ENCODE measurements at regions not wholly inside any gene's neighbourhood (a gene's known extent, or its start where the extent isn't known, plus 50 kb on each side); places are given as distances from the start of the nearest gene placed in this dataset.

- no peaks in the 10 kb centered on the region for H3K36me3 ChIP-seq
- no peak overlapping the region for H3K4me3 ChIP-seq
- H3K9ac ChIP-seq = no peak overlapping the region
These were observed 489.1 kb downstream of the SMARCA1 start for GRCh38 chrX:129034196-129034595.

GRCh38 chrX:129026202-129026601, 497.1 kb downstream of the SMARCA1 start:
- Histone ChIP-seq H3K4me2 (no peak overlapping the region), H3K36me3 (no peaks in the 10 kb centered on the region), H3K4me3 (no peak overlapping the region), H3K9me3 (replicated peaks in 1 of 11) (peaks cover 0 to 16% (median 4%) of the 10 kb centered on the region in 11 experiments; a peak in 5 of 22 replicates), H3K27me3 (peaks cover 46 to 85% (median 71%) of the 10 kb centered on the region in 11 experiments), H3K9ac (no peak overlapping the region), H4K20me1 (no peaks in the 10 kb centered on the region), H3K4me1 (no peaks in the 10 kb centered on the region), H3K27ac (no peak overlapping the region)
- TF ChIP-seq Cebpa-rat (IDR thresholded peaks at IDR 0.05) = no peak

More at GRCh38 chrX:129034196-129034595, 489.1 kb downstream of the SMARCA1 start:
- no peak for TF ChIP-seq Cebpa-rat (IDR thresholded peaks at IDR 0.05)
- Histone ChIP-seq H3K4me2 (no peak overlapping the region), H4K20me1 (no peaks in the 10 kb centered on the region; a peak in 1 of 22 replicates), H3K27ac (no peak overlapping the region), H3K9me3 (replicated peaks in 1 of 11) (no peaks in the 10 kb centered on the region), H3K27me3 (peaks cover 64 to 97% (median 89%) of the 10 kb centered on the region in 11 experiments), H3K4me1 (no peaks in the 10 kb centered on the region)

- no peaks in the 10 kb centered on the region for H3K36me3 ChIP-seq
- no peaks in the 10 kb centered on the region for H3K4me1 ChIP-seq
- no peak overlapping the region for H3K4me2 ChIP-seq
- peaks cover 0 to 16% (median 4%) of the 10 kb centered on the region in 11 experiments; a peak in 5 of 22 replicates for H3K9me3 ChIP-seq (replicated peaks in 1 of 11)
- peaks cover 44 to 83% (median 69%) of the 10 kb centered on the region in 11 experiments for H3K27me3 ChIP-seq
- no peaks in the 10 kb centered on the region for H4K20me1 ChIP-seq
- no peak for TF ChIP-seq Cebpa-rat (IDR thresholded peaks at IDR 0.05)
- H3K27ac ChIP-seq = no peak overlapping the region
- no peak overlapping the region for H3K9ac ChIP-seq
- no peak overlapping the region for H3K4me3 ChIP-seq
These were observed 497.9 kb downstream of the SMARCA1 start for GRCh38 chrX:129025376-129025775.

- Histone ChIP-seq H3K36me3 (no peaks in the 10 kb centered on the region), H3K27ac (no peak overlapping the region), H3K4me3 (no peak overlapping the region), H4K20me1 (no peaks in the 10 kb centered on the region), H3K4me1 (no peaks in the 10 kb centered on the region), H3K9me3 (replicated peaks in 1 of 11) (peaks cover 0 to 16% (median 4%) of the 10 kb centered on the region in 11 experiments; a peak in 5 of 22 replicates), H3K4me2 (no peak overlapping the region), H3K9ac (no peak overlapping the region), H3K27me3 (peaks cover 26 to 81% (median 70%) of the 10 kb centered on the region in 11 experiments)
- TF ChIP-seq Cebpa-rat (IDR thresholded peaks at IDR 0.05) = no peak
These were observed 503.9 kb downstream of the SMARCA1 start for GRCh38 chrX:129019412-129019811.

- Histone ChIP-seq H4K20me1 (no peaks in the 10 kb centered on the region; a peak in 1 of 22 replicates), H3K9me3 (replicated peaks in 1 of 11) (no peaks in the 10 kb centered on the region), H3K4me2 (no peak overlapping the region), H3K9ac (no peak overlapping the region), H3K27me3 (peaks cover 59 to 96% (median 88%) of the 10 kb centered on the region in 11 experiments), H3K4me3 (no peak overlapping the region), H3K4me1 (no peaks in the 10 kb centered on the region), H3K27ac (no peak overlapping the region), H3K36me3 (no peaks in the 10 kb centered on the region)
- no peak for TF ChIP-seq Cebpa-rat (IDR thresholded peaks at IDR 0.05)
These were observed 507.9 kb downstream of the SMARCA1 start for GRCh38 chrX:129015381-129015780.

GRCh38 chrX:129013574-129013973, 509.7 kb downstream of the SMARCA1 start:
- Histone ChIP-seq H3K9me3 (replicated peaks in 1 of 11) (no peaks in the 10 kb centered on the region), H3K9ac (no peak overlapping the region), H3K27ac (no peak overlapping the region), H3K4me1 (no peaks in the 10 kb centered on the region), H4K20me1 (no peaks in the 10 kb centered on the region; a peak in 1 of 22 replicates), H3K36me3 (no peaks in the 10 kb centered on the region), H3K27me3 (peaks cover 62 to 97% (median 90%) of the 10 kb centered on the region in 11 experiments), H3K4me2 (no peak overlapping the region), H3K4me3 (no peak overlapping the region)
- no peak for TF ChIP-seq Cebpa-rat (IDR thresholded peaks at IDR 0.05)

- Histone ChIP-seq H3K4me2 (no peak overlapping the region), H3K9ac (no peak overlapping the region), H4K20me1 (no peaks in the 10 kb centered on the region; a peak in 1 of 22 replicates), H3K9me3 (replicated peaks in 1 of 11) (no peaks in the 10 kb centered on the region), H3K27ac (no peak overlapping the region), H3K27me3 (peaks cover 73 to 96% (median 90%) of the 10 kb centered on the region in 11 experiments), H3K36me3 (no peaks in the 10 kb centered on the region), H3K4me1 (no peaks in the 10 kb centered on the region), H3K4me3 (no peak overlapping the region)
- TF ChIP-seq Cebpa-rat (IDR thresholded peaks at IDR 0.05) = no peak
These were observed 515.7 kb downstream of the SMARCA1 start for GRCh38 chrX:129007631-129008030.

- TF ChIP-seq Cebpa-rat (IDR thresholded peaks at IDR 0.05) = no peak
- Histone ChIP-seq H3K4me3 (no peak overlapping the region), H3K9me3 (replicated peaks in 1 of 11) (peaks cover 0 to 9% (median 4%) of the 10 kb centered on the region in 11 experiments; a peak in 6 of 22 replicates), H3K4me2 (no peak overlapping the region), H3K4me1 (no peaks in the 10 kb centered on the region), H4K20me1 (no peaks in the 10 kb centered on the region; a peak in 1 of 22 replicates), H3K27me3 (peaks cover 63 to 93% (median 83%) of the 10 kb centered on the region in 11 experiments), H3K27ac (no peak overlapping the region), H3K9ac (no peak overlapping the region), H3K36me3 (no peaks in the 10 kb centered on the region)
These were observed 516.8 kb downstream of the SMARCA1 start for GRCh38 chrX:129006491-129006890.

- no peaks in the 10 kb centered on the region for H4K20me1 ChIP-seq
- no peak overlapping the region for H3K4me2 ChIP-seq
- peaks cover 3 to 29% (median 13%) of the 10 kb centered on the region in 11 experiments; a peak in 16 of 22 replicates for H3K9me3 ChIP-seq (replicated peaks in 1 of 11)
- no peaks in the 10 kb centered on the region for H3K4me1 ChIP-seq
- no peak overlapping the region for H3K4me3 ChIP-seq
- peaks cover 61 to 93% (median 83%) of the 10 kb centered on the region in 11 experiments for H3K27me3 ChIP-seq
- H3K36me3 ChIP-seq = no peaks in the 10 kb centered on the region
- H3K27ac ChIP-seq = no peak overlapping the region
- H3K9ac ChIP-seq = no peak overlapping the region
- TF ChIP-seq Cebpa-rat (IDR thresholded peaks at IDR 0.05) = no peak
These were observed 522.5 kb downstream of the SMARCA1 start for GRCh38 chrX:129000797-129001196.

- peaks cover 63 to 92% (median 84%) of the 10 kb centered on the region in 11 experiments for H3K27me3 ChIP-seq
- no peak for TF ChIP-seq Cebpa-rat (IDR thresholded peaks at IDR 0.05)
- no peak overlapping the region for H3K9ac ChIP-seq
- H3K36me3 ChIP-seq = no peaks in the 10 kb centered on the region
- peaks cover 9 to 36% (median 18%) of the 10 kb centered on the region in 11 experiments; a peak in 17 of 22 replicates for H3K9me3 ChIP-seq (replicated peaks in 1 of 11)
- H4K20me1 ChIP-seq = no peaks in the 10 kb centered on the region
- no peak overlapping the region for H3K27ac ChIP-seq
- no peak overlapping the region for H3K4me3 ChIP-seq
- H3K4me2 ChIP-seq = no peak overlapping the region
- no peaks in the 10 kb centered on the region for H3K4me1 ChIP-seq
These were observed 523.3 kb downstream of the SMARCA1 start for GRCh38 chrX:129000018-129000417.

Data from BLaER1 treated with 17β-estradiol and CSF1 and Interleukin-3, amounts not matched to agents 10 nM and 100 nM (cell line).